GM23248 (cell line): ENCODE measurements at regions not wholly inside any gene's neighbourhood (a gene's known extent, or its start where the extent isn't known, plus 50 kb on each side); places are given as distances from the start of the nearest gene placed in this dataset.

ENCODE experiments used
- DNase-seq: peaks from one replicate; pipeline ENCODE4 v3.0.0-alpha.2; 2015
- H2AFZ ChIP-seq: fragments of 200-600 bp; sonication (generic); 2 replicates; pipeline ENCODE4 v1.6.1; 2016; ENCODE audit warnings: antibody characterized with exemption
- H3F3A ChIP-seq: fragments of 200-600 bp; sonication (generic); 2 replicates; pipeline ENCODE4 v1.6.1; 2016; ENCODE audit warnings: mild to moderate bottlenecking, antibody characterized with exemption, mixed run types; ENCODE audit not compliant: insufficient read depth
- H3K27ac ChIP-seq: fragments of 200-600 bp; sonication (generic); 2 replicates; pipeline ENCODE4 v1.5.1; 2016; ENCODE audit warnings: mild to moderate bottlenecking
- H3K27me3 ChIP-seq: fragments of 200-600 bp; sonication (generic); replicated peaks from 2 replicates; pipeline ENCODE4 v1.6.1; 2016; ENCODE audit warnings: mild to moderate bottlenecking; ENCODE audit not compliant: insufficient read depth
- H3K36me3 ChIP-seq: fragments of 200-600 bp; sonication (generic); 2 replicates; pipeline ENCODE4 v1.6.1; 2016; ENCODE audit warnings: low read depth, mild to moderate bottlenecking
- H3K4me1 ChIP-seq: fragments of 200-600 bp; sonication (generic); 2 replicates; pipeline ENCODE4 v1.6.1; 2016; ENCODE audit warnings: mild to moderate bottlenecking; ENCODE audit not compliant: insufficient read depth
- H3K4me2 ChIP-seq: fragments of 200-600 bp; sonication (generic); one replicate; pipeline ENCODE4 v1.6.1; 2016; ENCODE audit warnings: mild to moderate bottlenecking; ENCODE audit not compliant: unreplicated experiment
- H3K4me3 ChIP-seq: fragments of 200-600 bp; sonication (generic); 2 replicates; pipeline ENCODE4 v1.5.1; 2016; ENCODE audit warnings: mild to moderate bottlenecking
- H3K79me2 ChIP-seq: fragments of 200-600 bp; sonication (generic); 2 replicates; pipeline ENCODE4 v1.6.1; 2016; ENCODE audit warnings: mild to moderate bottlenecking; ENCODE audit not compliant: insufficient read depth
- H3K9ac ChIP-seq: fragments of 200-600 bp; sonication (generic); 2 replicates; pipeline ENCODE4 v1.6.1; 2016; ENCODE audit warnings: mild to moderate bottlenecking
- H3K9me2 ChIP-seq: fragments of 200-600 bp; sonication (generic); 2 replicates; pipeline ENCODE4 v1.6.1; 2016; ENCODE audit warnings: mixed run types, mild to moderate bottlenecking, moderate library complexity; ENCODE audit not compliant: insufficient read depth
- H3K9me3 ChIP-seq: fragments of 200-600 bp; sonication (generic); one replicate; pipeline ENCODE4 v1.6.1; 2017; ENCODE audit warnings: low read depth
- H4K20me1 ChIP-seq: fragments of 200-600 bp; sonication (generic); 2 replicates; pipeline ENCODE4 v1.6.0; 2016; ENCODE audit not compliant: insufficient read depth
- EZH2 ChIP-seq: fragments of 200-600 bp; sonication (generic); IDR thresholded peaks from 2 replicates; pipeline ENCODE4 v1.6.1; 2018; ENCODE audit warnings: antibody characterized with exemption, mild to moderate bottlenecking; ENCODE audit not compliant: insufficient read depth, poor library complexity, severe bottlenecking
- EZH2phosphoT487 ChIP-seq: fragments of 200-600 bp; sonication (generic); IDR thresholded peaks from 2 replicates; pipeline ENCODE4 v1.6.1; 2018; ENCODE audit warnings: antibody characterized with exemption, moderate library complexity, mild to moderate bottlenecking, low read depth; ENCODE audit not compliant: insufficient read depth
- WGBS, 2 experiments: methylation state at CpG; one replicate each; pipeline ENCODE4 v1.1.6; 2015 to 2017; ENCODE audit warnings: low lambda C conversion rate in 2 of 2, low coverage in 1 of 2; ENCODE audit errors: missing lambda C conversion rate in 2 of 2; 5-methylcytosine and 5-hydroxymethylcytosine counted together
- in situ Hi-C: fragments of 300-500 bp; cut with MboI; formaldehyde crosslinking; loops from 2 replicates; pipeline ENCODE4 v1.15.0; 2020

- Histone ChIP-seq H3K36me3 (no peaks in the 10 kb centered on the region), H2AFZ (no peak overlapping the region), H4K20me1 (no peaks in the 10 kb centered on the region), H3K27me3 (no peaks in the 10 kb centered on the region), H3K79me2 (no peaks in the 10 kb centered on the region), H3K9me3 (no peaks in the 10 kb centered on the region), H3K4me3 (no peak overlapping the region), H3K9me2 (no peaks in the 10 kb centered on the region), H3F3A (no peaks in the 10 kb centered on the region), H3K9ac (no peak overlapping the region), H3K4me2 (no peak overlapping the region), H3K4me1 (no peaks in the 10 kb centered on the region), H3K27ac (no peak overlapping the region)
- 2 to 4% methylated on average over 4 of the region's 4 CpGs for WGBS, 2 experiments
- DNase-seq = no peak
- in situ Hi-C loops = no loop called here
- TF ChIP-seq EZH2phosphoT487 (no peak), EZH2 (no peak)
These were observed 244.2 kb upstream of the FOXK1 start for GRCh38 chr7:4437916-4438315.

GRCh38 chr7:4438723-4439245 lies 243.3 kb upstream of the FOXK1 start:
- H3K9ac ChIP-seq = no peak overlapping the region
- no peaks in the 10 kb centered on the region for H3F3A ChIP-seq
- no peak overlapping the region for H3K4me3 ChIP-seq
- H2AFZ ChIP-seq = no peak overlapping the region
- no peak overlapping the region for H3K27ac ChIP-seq
- H3K4me2 ChIP-seq = no peak overlapping the region
- in situ Hi-C loops = no loop called here
- H3K79me2 ChIP-seq = no peaks in the 10 kb centered on the region
- H3K4me1 ChIP-seq = no peaks in the 10 kb centered on the region
- WGBS, 2 experiments = 29 to 42% methylated on average over 1 of the region's 1 CpG
- H3K36me3 ChIP-seq = no peaks in the 10 kb centered on the region
- H3K9me3 ChIP-seq = no peaks in the 10 kb centered on the region
- no peaks in the 10 kb centered on the region for H4K20me1 ChIP-seq
- no peaks in the 10 kb centered on the region for H3K27me3 ChIP-seq
- DNase-seq = no peak
- no peak for TF ChIP-seq EZH2
- no peak for TF ChIP-seq EZH2phosphoT487
- H3K9me2 ChIP-seq = no peaks in the 10 kb centered on the region

DNA sequence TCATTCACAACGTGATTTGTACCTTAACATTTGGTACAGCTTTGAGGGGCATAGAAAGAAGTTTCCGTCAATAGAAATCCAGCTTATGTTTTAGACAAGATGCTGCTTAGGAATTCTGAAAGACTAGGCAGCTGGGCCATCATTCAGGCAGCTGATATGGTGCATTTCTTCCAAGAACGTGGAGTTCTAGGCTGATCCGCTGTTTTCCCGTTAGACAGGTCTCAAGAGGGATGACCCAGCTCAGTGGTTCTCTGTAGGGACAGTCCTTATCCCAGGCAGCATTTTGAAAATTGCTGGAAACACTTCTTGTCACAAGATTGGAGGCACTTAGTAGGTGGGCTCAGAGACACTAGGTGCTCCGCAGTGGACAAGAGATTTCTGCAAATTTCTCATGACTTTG lies 242.7 kb upstream of the FOXK1 start:
- no peaks in the 10 kb centered on the region for H3K4me1 ChIP-seq
- no peak overlapping the region for H3K4me2 ChIP-seq
- no peaks in the 10 kb centered on the region for H4K20me1 ChIP-seq
- H2AFZ ChIP-seq = no peak overlapping the region
- no peaks in the 10 kb centered on the region for H3K9me3 ChIP-seq
- H3K36me3 ChIP-seq = no peaks in the 10 kb centered on the region
- no peak overlapping the region for H3K27ac ChIP-seq
- no peaks in the 10 kb centered on the region for H3K79me2 ChIP-seq
- no peaks in the 10 kb centered on the region for H3K27me3 ChIP-seq
- DNase-seq = no peak
- H3K9me2 ChIP-seq = no peaks in the 10 kb centered on the region
- H3K9ac ChIP-seq = no peak overlapping the region
- no peaks in the 10 kb centered on the region for H3F3A ChIP-seq
- TF ChIP-seq EZH2phosphoT487 (no peak), EZH2 (no peak)
- H3K4me3 ChIP-seq = no peak overlapping the region
- in situ Hi-C loops = no loop called here
- WGBS, 2 experiments = 26 to 32% methylated on average over 6 of the region's 6 CpGs

GRCh38 chr7:4444106-4444505 lies 238.0 kb upstream of the FOXK1 start:
- H3K9me2 ChIP-seq = no peaks in the 10 kb centered on the region

DNA sequence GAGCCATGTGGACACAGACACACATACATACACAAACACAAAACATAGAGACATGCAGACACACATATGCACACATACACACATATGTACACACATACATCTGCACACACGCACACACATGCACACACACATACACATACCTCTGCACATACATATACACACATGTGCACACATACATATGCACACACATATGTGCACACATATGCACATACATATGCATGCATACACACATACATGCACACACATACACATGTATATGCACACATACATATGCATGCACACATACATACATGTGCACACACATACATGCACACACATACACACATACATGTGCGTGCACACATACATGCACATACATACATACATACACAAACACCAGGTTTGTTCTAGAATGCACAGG lies 236.3 kb upstream of the FOXK1 start:
- in situ Hi-C loops = no loop called here
- no peak overlapping the region for H3K9ac ChIP-seq
- H3K36me3 ChIP-seq = no peaks in the 10 kb centered on the region
- no peak overlapping the region for H3K4me3 ChIP-seq
- H3K79me2 ChIP-seq = no peaks in the 10 kb centered on the region
- TF ChIP-seq EZH2 = no peak
- TF ChIP-seq EZH2phosphoT487 = no peak
- WGBS, 2 experiments = 32 to 38% methylated on average over 2 of the region's 2 CpGs
- no peaks in the 10 kb centered on the region for H3K9me3 ChIP-seq
- H2AFZ ChIP-seq = no peak overlapping the region
- no peaks in the 10 kb centered on the region for H4K20me1 ChIP-seq
- H3K9me2 ChIP-seq = no peaks in the 10 kb centered on the region
- DNase-seq = no peak
- H3K27me3 ChIP-seq = no peaks in the 10 kb centered on the region
- no peaks in the 10 kb centered on the region for H3F3A ChIP-seq
- H3K4me1 ChIP-seq = no peaks in the 10 kb centered on the region
- H3K27ac ChIP-seq = no peak overlapping the region
- H3K4me2 ChIP-seq = no peak overlapping the region

More at GRCh38 chr7:4444106-4444505, 238.0 kb upstream of the FOXK1 start:
- no peaks in the 10 kb centered on the region for H3F3A ChIP-seq
- H3K4me2 ChIP-seq = no peak overlapping the region
- H3K4me1 ChIP-seq = no peaks in the 10 kb centered on the region
- no peak overlapping the region for H3K9ac ChIP-seq
- H3K27me3 ChIP-seq = no peaks in the 10 kb centered on the region
- H2AFZ ChIP-seq = no peak overlapping the region
- DNase-seq = no peak
- H3K4me3 ChIP-seq = no peak overlapping the region
- no peaks in the 10 kb centered on the region for H3K9me3 ChIP-seq
- TF ChIP-seq EZH2 (no peak), EZH2phosphoT487 (no peak)
- H3K36me3 ChIP-seq = no peaks in the 10 kb centered on the region
- WGBS, 2 experiments = 0 to 3% methylated on average over 1 of the region's 1 CpG
- H3K27ac ChIP-seq = no peak overlapping the region
- H3K79me2 ChIP-seq = no peaks in the 10 kb centered on the region
- in situ Hi-C loops = no loop called here
- H4K20me1 ChIP-seq = no peaks in the 10 kb centered on the region
